ENCODE measurements at regions not wholly inside any gene's neighbourhood (a gene's known extent, or its start where the extent isn't known, plus 50 kb on each side); places are given as distances from the start of the nearest gene placed in this dataset.
"Not testable (repeated sequence)": the region's sequence is repeated elsewhere in the genome, so short reads cannot be mapped to it uniquely, and the experiment has no call there.

DNA sequence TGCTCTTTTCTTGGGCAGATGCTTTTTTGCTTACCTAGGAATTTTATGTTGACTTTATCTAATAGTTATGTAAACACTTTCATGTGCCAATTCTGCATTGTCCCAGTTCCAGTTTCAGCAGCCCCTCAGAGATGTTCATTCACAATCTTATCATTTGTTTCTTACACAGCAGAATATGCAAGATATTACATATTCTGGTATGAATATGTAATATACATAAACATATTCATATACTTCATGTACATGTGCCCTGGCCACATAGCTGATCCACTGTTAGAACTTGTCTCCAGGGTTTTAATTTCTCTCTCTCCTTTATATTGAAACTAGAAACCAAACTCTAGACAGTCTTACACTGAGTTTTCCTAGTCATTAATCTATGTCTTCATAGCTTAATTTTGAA is 90.2 kb upstream of the PARP8 start:
- TF ChIP-seq CTCF (conservative IDR thresholded peaks at IDR 0.05; ENCODE audit: low read depth, low read length): no peak
- no peak for DNase-seq (ENCODE audit: low read depth)

GRCh38 chr5:50576686-50577256 is 89.7 kb upstream of the PARP8 start:
- TF ChIP-seq CTCF (conservative IDR thresholded peaks at IDR 0.05; ENCODE audit: low read depth, low read length): no peak
- DNase-seq (ENCODE audit: low read depth): no peak
- H3K4me3 ChIP-seq (ENCODE audit: low read depth, low read length): no peak overlapping the region

More for the DNA sequence above, 90.2 kb upstream of the PARP8 start:
- H3K4me3 ChIP-seq (ENCODE audit: low read depth, low read length): no peak overlapping the region

GRCh38 chr5:50580506-50580905 is 85.9 kb upstream of the PARP8 start:
- DNase-seq (ENCODE audit: low read depth): no peak
- no peak for TF ChIP-seq CTCF (conservative IDR thresholded peaks at IDR 0.05; ENCODE audit: low read depth, low read length)
- no peak overlapping the region for H3K4me3 ChIP-seq (ENCODE audit: low read depth, low read length)

DNA sequence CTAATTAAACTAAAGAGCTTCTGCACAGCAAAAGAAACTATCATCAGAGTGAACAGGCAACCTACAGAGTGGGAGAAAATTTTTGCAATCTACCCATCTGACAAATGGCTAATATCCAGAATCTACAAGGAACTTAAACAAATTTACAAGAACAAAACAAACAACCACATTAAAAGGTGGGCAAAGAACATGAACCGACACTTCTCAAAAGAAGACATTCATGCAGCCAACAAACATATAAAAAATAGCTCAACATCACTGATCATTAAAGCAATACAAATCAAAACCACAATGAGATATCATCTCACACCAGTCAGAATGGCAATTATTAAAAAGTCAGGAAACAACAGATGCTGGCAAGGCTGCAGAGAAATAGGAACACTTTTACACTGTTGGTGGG is 84.6 kb upstream of the PARP8 start:
- DNase-seq (ENCODE audit: low read depth); H3K4me3 ChIP-seq (ENCODE audit: low read depth, low read length): not testable (repeated sequence)

DNA sequence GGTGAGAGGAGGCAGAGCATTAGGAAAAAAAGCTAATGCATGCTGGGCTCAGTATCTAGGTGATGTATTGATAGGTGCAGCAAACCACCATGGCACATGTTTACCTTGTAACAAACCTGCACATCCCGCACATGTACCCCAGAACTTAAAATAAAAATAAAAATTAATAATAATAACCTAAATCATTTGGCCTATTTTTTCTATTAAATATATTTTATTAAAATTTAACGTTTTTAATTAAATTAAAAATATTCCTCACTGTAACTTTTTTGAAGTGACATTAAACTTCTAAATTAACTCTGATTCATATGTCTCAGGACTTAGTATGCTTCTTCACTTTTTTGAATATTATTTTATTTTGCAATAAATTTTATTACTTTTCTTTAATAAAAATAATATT is 83.7 kb upstream of the PARP8 start:
- no peak overlapping the region for H3K4me3 ChIP-seq (ENCODE audit: low read depth, low read length)
- no peak for TF ChIP-seq CTCF (conservative IDR thresholded peaks at IDR 0.05; ENCODE audit: low read depth, low read length)
- DNase-seq (ENCODE audit: low read depth): no peak

DNA sequence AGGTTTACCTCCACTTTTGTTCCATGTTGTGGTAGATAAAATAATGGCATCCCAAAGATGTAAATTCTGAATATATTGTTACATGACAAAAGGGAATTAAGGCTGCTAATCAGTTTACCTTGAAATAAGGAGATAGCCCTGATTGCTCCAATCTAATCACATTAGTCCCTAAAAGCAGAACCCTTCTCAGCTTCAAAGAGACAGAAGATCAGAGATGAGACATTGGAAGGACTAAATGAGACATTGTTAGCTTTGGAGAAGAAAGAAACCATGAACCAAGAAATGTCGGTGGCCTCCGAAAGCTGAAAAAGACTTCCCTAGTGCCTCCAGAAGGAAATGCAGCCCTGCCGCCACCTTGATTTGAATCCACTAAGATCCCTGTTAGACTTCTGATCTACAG is 82.8 kb upstream of the PARP8 start:
- TF ChIP-seq CTCF (conservative IDR thresholded peaks at IDR 0.05; ENCODE audit: low read depth, low read length): no peak
- H3K4me3 ChIP-seq (ENCODE audit: low read depth, low read length): no peak overlapping the region

GRCh38 chr5:50588471-50588870 is 78.0 kb upstream of the PARP8 start:
- DNase-seq (ENCODE audit: low read depth): not testable (repeated sequence)

More for the DNA sequence above, 82.8 kb upstream of the PARP8 start:
- no peak for DNase-seq (ENCODE audit: low read depth)

GRCh38 chr5:50590444-50591189 is 75.8 kb upstream of the PARP8 start:
- DNase-seq (ENCODE audit: low read depth); H3K4me3 ChIP-seq (ENCODE audit: low read depth, low read length): not testable (repeated sequence)

More at GRCh38 chr5:50588471-50588870, 78.0 kb upstream of the PARP8 start:
- not testable (repeated sequence) for H3K4me3 ChIP-seq (ENCODE audit: low read depth, low read length)

GRCh38 chr5:50591338-50591737 is 75.1 kb upstream of the PARP8 start:
- not testable (repeated sequence) for DNase-seq (ENCODE audit: low read depth); H3K4me3 ChIP-seq (ENCODE audit: low read depth, low read length)

Measured in choroid plexus epithelial cell (primary cell).